PC-9 (cell line): ENCODE measurements at regions not wholly inside any gene's neighbourhood (a gene's known extent, or its start where the extent isn't known, plus 50 kb on each side); places are given as distances from the start of the nearest gene placed in this dataset.

Source experiments
- BruUV-seq: library from RNA; stranded (reverse); fragments of 400-500 nt; replicated peaks from 2 replicates; lab custom pipeline; 2021; lab: Mats Ljungman, UMichigan
- CTCF ChIA-PET: fragments of 300-600 bp; sonication (Branson Sonifier 250); formaldehyde crosslinking; loops from one replicate; lab custom pipeline; 2022; ENCODE audit warnings: antibody characterized with exemption; lab: Charles Lee
- POLR2A ChIA-PET: fragments of 300-600 bp; sonication (Branson Sonifier 250); formaldehyde crosslinking; loops from one replicate; lab custom pipeline; 2022; ENCODE audit warnings: antibody characterized with exemption; ENCODE audit not compliant: unreplicated experiment; lab: Charles Lee
- DNase-seq, 2 experiments: peaks; one replicate each; pipeline versions ENCODE4 v3.0.0 to v3.0.0-alpha.2; 2015 to 2022; ENCODE audit warnings: mixed read lengths in 1 of 2
- H2AFZ ChIP-seq: fragments of 200-600 bp; sonication (generic); 2 replicates; pipeline ENCODE4 v1.8.1; 2017; ENCODE audit warnings: antibody characterized with exemption
- H3F3A ChIP-seq: fragments of 200-600 bp; sonication (generic); 2 replicates; pipeline ENCODE4 v1.8.1; 2017; ENCODE audit warnings: antibody characterized with exemption, mild to moderate bottlenecking, low read depth; ENCODE audit not compliant: insufficient read depth
- H3K27ac ChIP-seq: fragments of 200-600 bp; sonication (generic); 2 replicates; pipeline ENCODE4 v1.6.1; 2016; ENCODE audit warnings: mixed run types
- H3K27me3 ChIP-seq: fragments of 200-600 bp; sonication (generic); 2 replicates; pipeline ENCODE4 v1.6.1; 2016; ENCODE audit warnings: low read depth, mixed run types; ENCODE audit not compliant: insufficient read depth
- H3K36me3 ChIP-seq: fragments of 200-600 bp; sonication (generic); 2 replicates; pipeline ENCODE4 v1.6.1; 2016; ENCODE audit warnings: low read depth, mixed run types
- H3K4me1 ChIP-seq: fragments of 200-600 bp; sonication (generic); replicated peaks from 2 replicates; pipeline ENCODE4 v1.6.1; 2016; ENCODE audit warnings: mixed run types; ENCODE audit not compliant: insufficient read depth
- H3K4me2 ChIP-seq: fragments of 200-600 bp; sonication (generic); 2 replicates; pipeline ENCODE4 v1.6.1; 2017; ENCODE audit warnings: mixed run types
- H3K4me3 ChIP-seq: fragments of 200-600 bp; sonication (generic); 2 replicates; pipeline ENCODE4 v1.6.1; 2016; ENCODE audit warnings: mixed run types
- H3K79me2 ChIP-seq: fragments of 200-600 bp; sonication (generic); 2 replicates; pipeline ENCODE4 v1.6.1; 2017; ENCODE audit warnings: low read depth, mixed run types
- H3K9me2 ChIP-seq: fragments of 200-600 bp; sonication (generic); 2 replicates; pipeline ENCODE4 v1.8.1; 2017; ENCODE audit warnings: mild to moderate bottlenecking; ENCODE audit not compliant: insufficient read depth
- H3K9me3 ChIP-seq: fragments of 200-600 bp; sonication (generic); 2 replicates; pipeline ENCODE4 v1.8.1; 2016; ENCODE audit warnings: low read depth; ENCODE audit not compliant: insufficient read depth
- H4K20me1 ChIP-seq: fragments of 200-600 bp; sonication (generic); 2 replicates; pipeline ENCODE4 v1.8.1; 2017; ENCODE audit not compliant: insufficient read depth
- CTCF ChIP-seq: fragments of 200-600 bp; sonication (generic); conservative IDR thresholded peaks from 2 replicates; pipeline ENCODE4 v1.6.1; 2017; ENCODE audit warnings: mixed run types, antibody characterized with exemption, mild to moderate bottlenecking, moderate library complexity
- EZH2 ChIP-seq: fragments of 200-600 bp; sonication (generic); IDR thresholded peaks from 2 replicates; pipeline ENCODE4 v1.8.0; 2017; ENCODE audit warnings: antibody characterized with exemption, low read depth
- intact Hi-C: fragments of 100-400 bp; cut with micrococcal nuclease; formaldehyde crosslinking; loops from one replicate; pipeline ENCODE4 v1.10.0; 2022; ENCODE audit not compliant: unreplicated experiment

- intact Hi-C loops = no loop called here
- Histone ChIP-seq H2AFZ (0 out of 2 replicates have a peak overlapping the region, but pooled peaks have one; percentile 54), H3K27me3 (no peaks in the 10 kb centered on the region), H4K20me1 (no peaks in the 10 kb centered on the region), H3K27ac (no peak overlapping the region), H3K9me3 (no peaks in the 10 kb centered on the region; the same call in 1 of the 2 replicates), H3K4me3 (no peak overlapping the region), H3K4me2 (no peak overlapping the region), H3K9me2 (no peaks in the 10 kb centered on the region), H3K79me2 (no peaks in the 10 kb centered on the region), H3K36me3 (no peaks in the 10 kb centered on the region), H3F3A (no peaks in the 10 kb centered on the region), H3K4me1 (no peaks in the 10 kb centered on the region)
- TF ChIP-seq EZH2 = no peak
- no peak for TF ChIP-seq CTCF
- BruUV-seq = no TSS peak
- ChIA-PET POLR2A (interaction anchor here (0.6 kb wide), 1 partner anchor 8 kb away, joined by 4 read pairs; no protein-coding TSS in a partner anchor), CTCF (no interaction called here)
- DNase-seq = no peak
These were observed 415.8 kb upstream of the SEMA3A start for GRCh38 chr7:84610390-84610789.

- ChIA-PET CTCF (no interaction called here), POLR2A (no interaction called here)
- no peaks in the 10 kb centered on the region for H3K36me3 ChIP-seq
- no peaks in the 10 kb centered on the region for H3F3A ChIP-seq
- peaks cover 5% of the 10 kb centered on the region; the same call in 1 of the 2 replicates for H3K9me3 ChIP-seq
- DNase-seq = no peak
- no peaks in the 10 kb centered on the region for H3K4me1 ChIP-seq
- no peaks in the 10 kb centered on the region for H4K20me1 ChIP-seq
- H3K4me3 ChIP-seq = no peak overlapping the region
- H3K79me2 ChIP-seq = no peaks in the 10 kb centered on the region
- BruUV-seq = no TSS peak
- H2AFZ ChIP-seq = no peak overlapping the region
- no peaks in the 10 kb centered on the region for H3K9me2 ChIP-seq
- no peak overlapping the region for H3K4me2 ChIP-seq
- no peak for TF ChIP-seq CTCF
- no peaks in the 10 kb centered on the region for H3K27me3 ChIP-seq
- intact Hi-C loops = no loop called here
- no peak overlapping the region for H3K27ac ChIP-seq
These were observed 410.7 kb upstream of the SEMA3A start for GRCh38 chr7:84605301-84605700.

- Histone ChIP-seq H3K36me3 (no peaks in the 10 kb centered on the region), H3K4me1 (no peaks in the 10 kb centered on the region), H3F3A (no peaks in the 10 kb centered on the region), H3K4me3 (no peak overlapping the region), H2AFZ (no peak overlapping the region), H3K27me3 (no peaks in the 10 kb centered on the region), H4K20me1 (no peaks in the 10 kb centered on the region), H3K79me2 (no peaks in the 10 kb centered on the region), H3K4me2 (no peak overlapping the region), H3K9me2 (no peaks in the 10 kb centered on the region), H3K9me3 (peaks cover 5% of the 10 kb centered on the region; the same call in 1 of the 2 replicates), H3K27ac (no peak overlapping the region)
- BruUV-seq = no TSS peak
- CTCF ChIA-PET = no interaction called here
- TF ChIP-seq CTCF (no peak), EZH2 (no peak)
- DNase-seq = no peak
- POLR2A ChIA-PET = no interaction called here
- intact Hi-C loops = no loop called here
These were observed 409.0 kb upstream of the SEMA3A start for GRCh38 chr7:84603545-84603944.
